GM12878 (cell line): ENCODE measurements at regions not wholly inside any gene's neighbourhood (a gene's known extent, or its start where the extent isn't known, plus 50 kb on each side); places are given as distances from the start of the nearest gene placed in this dataset.

Source experiments
- ATAC-seq: fragments of 200-7000 bp; cut with Tn5 transposase; 3 replicates; pipeline ENCODE4 v1.9.1; 2020; ENCODE audit warnings: mild to moderate bottlenecking, moderate library complexity
- BruUV-seq: library from RNA; stranded (reverse); fragments of 400-500 nt; replicated peaks from 2 replicates; lab custom pipeline; 2021; lab: Mats Ljungman, UMichigan
- CTCF ChIA-PET: fragments of 300-600 bp; sonication (Branson Sonifier 250); formaldehyde crosslinking; extraction: SDS; loops from one replicate; lab custom pipeline; 2021; ENCODE audit warnings: inconsistent platforms; lab: Yijun Ruan, JAX
- POLR2A ChIA-PET: fragments of 350-600 bp; formaldehyde crosslinking; extraction: SDS; loops from one replicate; lab custom pipeline; 2021; ENCODE audit warnings: inconsistent platforms; lab: Charles Lee
- RAD21 ChIA-PET: fragments of 300-600 bp; sonication (Branson Sonifier 250); formaldehyde crosslinking; loops from one replicate; lab custom pipeline; 2023; ENCODE audit warnings: antibody characterized with exemption; ENCODE audit not compliant: unreplicated experiment; lab: Charles Lee
- SMC1A ChIA-PET: fragments of 300-600 bp; sonication (Branson Sonifier 250); formaldehyde crosslinking; loops from one replicate; lab custom pipeline; 2023; ENCODE audit not compliant: unreplicated experiment, uncharacterized antibody; lab: Charles Lee
- DNase-seq: peaks from one replicate; pipeline ENCODE4 v3.0.0-alpha.2; 2011; ENCODE audit warnings: low read depth, low spot score
- FAIRE-seq: peaks from 3 replicates; lab custom pipeline; 2011; peaks lifted over from hg19 to GRCh38; lab: Jason Lieb, UNC
- H2AFZ ChIP-seq: 2 replicates; pipeline ENCODE4 v1.6.0; 2011; ENCODE audit warnings: low read depth, low read length, control low read depth; ENCODE audit not compliant: control insufficient read depth
- H3K27ac ChIP-seq: 2 replicates; pipeline ENCODE4 v1.5.1; 2011; ENCODE audit warnings: control low read depth; ENCODE audit not compliant: control insufficient read depth, insufficient read depth
- H3K27me3 ChIP-seq, 2 experiments: replicated peaks in 1 of 2; 2 replicates each; pipeline versions ENCODE4 v1.6.0 to v1.6.1; 2011; ENCODE audit warnings: low read length in 1 of 2; ENCODE audit not compliant: control insufficient read depth in 2 of 2, insufficient read depth in 2 of 2
- H3K36me3 ChIP-seq, 2 experiments: 2 replicates each; pipeline ENCODE4 v1.5.1; 2011; ENCODE audit warnings: low read length in 1 of 2; ENCODE audit not compliant: control insufficient read depth in 2 of 2, insufficient read depth in 2 of 2
- H3K4me1 ChIP-seq: 2 replicates; pipeline ENCODE4 v1.6.1; 2011; ENCODE audit warnings: mild to moderate bottlenecking, low read length, moderate library complexity, mixed read lengths; ENCODE audit not compliant: control insufficient read depth, insufficient read depth
- H3K4me2 ChIP-seq: 2 replicates; pipeline ENCODE4 v1.6.0; 2011; ENCODE audit warnings: control low read depth; ENCODE audit not compliant: control insufficient read depth, insufficient read depth
- H3K4me3 ChIP-seq: fragments of 200-600 bp; sonication (generic); 2 replicates; pipeline ENCODE4 v1.5.1; 2016
- H3K79me2 ChIP-seq: 2 replicates; pipeline ENCODE4 v1.6.0; 2011; ENCODE audit warnings: low read length; ENCODE audit not compliant: control insufficient read depth, insufficient read depth
- H3K9ac ChIP-seq: 2 replicates; pipeline ENCODE4 v1.8.0; 2011; ENCODE audit warnings: low read length, control low read depth, mixed read lengths; ENCODE audit not compliant: control insufficient read depth, insufficient read depth
- H3K9me3 ChIP-seq: replicated peaks from 3 replicates; pipeline ENCODE4 v1.5.1; 2011; ENCODE audit warnings: mild to moderate bottlenecking, low read length; ENCODE audit not compliant: control insufficient read depth, insufficient read depth
- H4K20me1 ChIP-seq: 2 replicates; pipeline ENCODE4 v1.6.0; 2011; ENCODE audit not compliant: control insufficient read depth, insufficient read depth
- ATF7 ChIP-seq: fragments of 450-650 bp; IDR thresholded peaks from 2 replicates; pipeline ENCODE4 v1.6.1; 2016; ENCODE audit warnings: low read depth, mild to moderate bottlenecking
- RAD51 ChIP-seq: fragments of 450-650 bp; IDR thresholded peaks from 2 replicates; pipeline ENCODE4 v1.6.1; 2016; ENCODE audit warnings: moderate library complexity, mild to moderate bottlenecking, inconsistent platforms
- SMAD5 ChIP-seq: IDR thresholded peaks from 2 replicates; pipeline ENCODE4 v1.6.1; 2016; ENCODE audit warnings: antibody characterized with exemption, low read depth
- ZNF207 ChIP-seq: fragments of 450-650 bp; IDR thresholded peaks from 2 replicates; pipeline ENCODE4 v1.6.1; 2014; ENCODE audit warnings: antibody characterized with exemption, mild to moderate bottlenecking, borderline replicate concordance
- WGBS: methylation state at CpG from one replicate; pipeline ENCODE4 v1.1.6; 2016; ENCODE audit warnings: low lambda C conversion rate; ENCODE audit not compliant: insufficient replicate concordance, insufficient coverage; ENCODE audit errors: missing lambda C conversion rate; 5-methylcytosine and 5-hydroxymethylcytosine counted together
- in situ Hi-C: fragments of 300-500 bp; cut with MboI; formaldehyde crosslinking; loops from 9 replicates; pipeline ENCODE4 v1.14.3; 2018; ENCODE audit warnings: mixed read lengths
- intact Hi-C: fragments of 100-400 bp; cut with micrococcal nuclease; formaldehyde crosslinking; loops from one replicate; pipeline ENCODE4 v1.14.2; 2022; ENCODE audit not compliant: unreplicated experiment
- TF ChIP-seq, protein P1 (sequence below): fragments of 450-650 bp; IDR thresholded peaks from 2 replicates; pipeline ENCODE4 v1.6.1; 2017; ENCODE audit warnings: mild to moderate bottlenecking, low read depth, inconsistent platforms; ENCODE audit not compliant: poor library complexity, severe bottlenecking
- TF ChIP-seq, protein P2 (sequence below): IDR thresholded peaks from 2 replicates; pipeline ENCODE4 v1.6.1; 2012; ENCODE audit warnings: low read depth, low read length, improper control_type of control experiment
- TF ChIP-seq, protein P3 (sequence below): IDR thresholded peaks from 2 replicates; pipeline ENCODE4 v1.6.1; 2012; ENCODE audit warnings: low read depth, low read length, improper control_type of control experiment

DNA sequence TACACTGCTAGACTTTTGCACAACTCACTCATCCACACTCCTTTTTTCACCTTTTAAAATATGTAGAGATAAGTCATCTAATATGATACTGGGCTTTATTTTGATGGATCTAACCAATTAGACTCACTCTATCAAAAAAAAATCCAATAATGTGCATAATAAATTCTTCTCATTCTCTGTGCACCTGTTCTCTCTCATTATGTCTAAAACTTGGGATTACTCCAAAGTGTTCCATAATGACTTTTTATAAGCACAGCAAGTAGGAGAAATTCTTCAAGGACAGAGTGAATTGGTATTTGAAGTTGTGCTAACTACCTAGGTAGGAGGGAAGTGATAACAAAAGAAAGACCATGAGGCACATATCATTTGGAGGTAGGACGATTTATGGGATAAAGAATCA is 1438.8 kb downstream of the PCDH7 start:
- intact Hi-C loops (no loop called here), in situ Hi-C loops (no loop called here)
- WGBS: 6% methylated on average over 1 of the region's 1 CpG
- POLR2A ChIA-PET: no interaction called here
- TF ChIP-seq, protein P1, sequence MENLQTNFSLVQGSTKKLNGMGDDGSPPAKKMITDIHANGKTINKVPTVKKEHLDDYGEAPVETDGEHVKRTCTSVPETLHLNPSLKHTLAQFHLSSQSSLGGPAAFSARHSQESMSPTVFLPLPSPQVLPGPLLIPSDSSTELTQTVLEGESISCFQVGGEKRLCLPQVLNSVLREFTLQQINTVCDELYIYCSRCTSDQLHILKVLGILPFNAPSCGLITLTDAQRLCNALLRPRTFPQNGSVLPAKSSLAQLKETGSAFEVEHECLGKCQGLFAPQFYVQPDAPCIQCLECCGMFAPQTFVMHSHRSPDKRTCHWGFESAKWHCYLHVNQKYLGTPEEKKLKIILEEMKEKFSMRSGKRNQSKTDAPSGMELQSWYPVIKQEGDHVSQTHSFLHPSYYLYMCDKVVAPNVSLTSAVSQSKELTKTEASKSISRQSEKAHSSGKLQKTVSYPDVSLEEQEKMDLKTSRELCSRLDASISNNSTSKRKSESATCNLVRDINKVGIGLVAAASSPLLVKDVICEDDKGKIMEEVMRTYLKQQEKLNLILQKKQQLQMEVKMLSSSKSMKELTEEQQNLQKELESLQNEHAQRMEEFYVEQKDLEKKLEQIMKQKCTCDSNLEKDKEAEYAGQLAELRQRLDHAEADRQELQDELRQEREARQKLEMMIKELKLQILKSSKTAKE: no peak
- no peak for TF ChIP-seq SMAD5
- TF ChIP-seq RAD51: no peak
- TF ChIP-seq, protein P2, sequence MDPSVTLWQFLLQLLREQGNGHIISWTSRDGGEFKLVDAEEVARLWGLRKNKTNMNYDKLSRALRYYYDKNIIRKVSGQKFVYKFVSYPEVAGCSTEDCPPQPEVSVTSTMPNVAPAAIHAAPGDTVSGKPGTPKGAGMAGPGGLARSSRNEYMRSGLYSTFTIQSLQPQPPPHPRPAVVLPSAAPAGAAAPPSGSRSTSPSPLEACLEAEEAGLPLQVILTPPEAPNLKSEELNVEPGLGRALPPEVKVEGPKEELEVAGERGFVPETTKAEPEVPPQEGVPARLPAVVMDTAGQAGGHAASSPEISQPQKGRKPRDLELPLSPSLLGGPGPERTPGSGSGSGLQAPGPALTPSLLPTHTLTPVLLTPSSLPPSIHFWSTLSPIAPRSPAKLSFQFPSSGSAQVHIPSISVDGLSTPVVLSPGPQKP: no peak
- TF ChIP-seq, protein P3, sequence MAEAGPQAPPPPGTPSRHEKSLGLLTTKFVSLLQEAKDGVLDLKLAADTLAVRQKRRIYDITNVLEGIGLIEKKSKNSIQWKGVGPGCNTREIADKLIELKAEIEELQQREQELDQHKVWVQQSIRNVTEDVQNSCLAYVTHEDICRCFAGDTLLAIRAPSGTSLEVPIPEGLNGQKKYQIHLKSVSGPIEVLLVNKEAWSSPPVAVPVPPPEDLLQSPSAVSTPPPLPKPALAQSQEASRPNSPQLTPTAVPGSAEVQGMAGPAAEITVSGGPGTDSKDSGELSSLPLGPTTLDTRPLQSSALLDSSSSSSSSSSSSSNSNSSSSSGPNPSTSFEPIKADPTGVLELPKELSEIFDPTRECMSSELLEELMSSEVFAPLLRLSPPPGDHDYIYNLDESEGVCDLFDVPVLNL: no peak
- no peak for TF ChIP-seq ZNF207
- no peak for TF ChIP-seq ATF7
- Histone ChIP-seq H3K36me3 (no peaks in the 10 kb centered on the region), H3K79me2 (no peaks in the 10 kb centered on the region), H3K9me3 (no peaks in the 10 kb centered on the region), H4K20me1 (no peaks in the 10 kb centered on the region), H3K27ac (no peak overlapping the region), H2AFZ (no peak overlapping the region), H3K4me2 (no peak overlapping the region), H3K4me3 (no peak overlapping the region), H3K4me1 (no peaks in the 10 kb centered on the region), H3K9ac (no peak overlapping the region), H3K27me3 (no peaks in the 10 kb centered on the region)
- ATAC-seq (no peak), DNase-seq (no peak), FAIRE-seq (no peak)
- no TSS peak for BruUV-seq
- RAD21 ChIA-PET: no interaction called here
- CTCF ChIA-PET: no interaction called here
- SMC1A ChIA-PET: no interaction called here
